IMR-90 (cell line): ENCODE measurements at regions not wholly inside any gene's neighbourhood (a gene's known extent, or its start where the extent isn't known, plus 50 kb on each side); places are given as distances from the start of the nearest gene placed in this dataset.

Source experiments
- ATAC-seq: fragments of 200-7000 bp; cut with Tn5 transposase; 2 replicates; pipeline ENCODE4 v1.9.1; 2020; ENCODE audit warnings: low read depth, mild to moderate bottlenecking, moderate library complexity
- BruUV-seq: library from RNA; stranded (reverse); fragments of 400-500 nt; replicated peaks from 2 replicates; lab custom pipeline; 2021; lab: Mats Ljungman, UMichigan
- CTCF ChIA-PET: fragments of 300-600 bp; formaldehyde crosslinking; extraction: SDS; loops from one replicate; lab custom pipeline; 2021; ENCODE audit warnings: antibody characterized with exemption; lab: Yijun Ruan, JAX
- POLR2A ChIA-PET: fragments of 300-600 bp; sonication (Branson Sonifier 250); formaldehyde crosslinking; loops from one replicate; lab custom pipeline; 2022; ENCODE audit warnings: antibody characterized with exemption; ENCODE audit not compliant: unreplicated experiment; lab: Charles Lee
- DNase-seq: peaks from one replicate; pipeline ENCODE4 v3.0.0; 2013
- H2AFZ ChIP-seq: replicated peaks from 2 replicates; pipeline ENCODE3; 2013; ENCODE audit warnings: low read length, mild to moderate bottlenecking; ENCODE audit not compliant: poor library complexity
- H2AK5ac ChIP-seq: 2 replicates; pipeline ENCODE4 v1.6.1; 2013; ENCODE audit warnings: low read depth, low read length, inconsistent platforms
- H2AK9ac ChIP-seq: replicated peaks from 2 replicates; pipeline ENCODE3; 2013; ENCODE audit warnings: mild to moderate bottlenecking, low read depth, low read length, moderate library complexity; ENCODE audit not compliant: poor library complexity
- H2BK120ac ChIP-seq: 2 replicates; pipeline ENCODE4 v1.6.1; 2013; ENCODE audit warnings: low read depth, low read length, inconsistent platforms
- H2BK15ac ChIP-seq: 3 replicates; pipeline ENCODE4 v1.6.1; 2013; ENCODE audit warnings: low read depth, low read length, inconsistent platforms
- H2BK20ac ChIP-seq: 2 replicates; pipeline ENCODE4 v1.6.1; 2013; ENCODE audit warnings: low read depth, mild to moderate bottlenecking, inconsistent platforms, low read length, moderate library complexity
- H2BK5ac ChIP-seq: 2 replicates; pipeline ENCODE4 v1.6.1; 2013; ENCODE audit warnings: mild to moderate bottlenecking, low read depth, low read length, inconsistent platforms; ENCODE audit not compliant: poor library complexity, severe bottlenecking
- H3K14ac ChIP-seq: replicated peaks from 2 replicates; pipeline ENCODE4 v1.6.1; 2013; ENCODE audit warnings: low read depth, low read length, inconsistent platforms
- H3K18ac ChIP-seq: 2 replicates; pipeline ENCODE4 v1.6.1; 2013; ENCODE audit warnings: low read depth, low read length, control low read depth
- H3K23ac ChIP-seq: 2 replicates; pipeline ENCODE4 v1.6.1; 2013; ENCODE audit warnings: low read depth, low read length, inconsistent platforms
- H3K27ac ChIP-seq: 2 replicates; pipeline ENCODE4 v1.5.1; 2013; ENCODE audit warnings: mild to moderate bottlenecking, control low read depth, low read length; ENCODE audit not compliant: insufficient read depth
- H3K27me3 ChIP-seq: 2 replicates; pipeline ENCODE4 v1.6.1; 2013; ENCODE audit warnings: low read length; ENCODE audit not compliant: control insufficient read depth, insufficient read depth
- H3K36me3 ChIP-seq: 2 replicates; pipeline ENCODE4 v1.6.1; 2013; ENCODE audit warnings: low read length, mixed read lengths; ENCODE audit not compliant: control insufficient read depth, insufficient read depth
- H3K4ac ChIP-seq: 2 replicates; pipeline ENCODE4 v1.6.1; 2013; ENCODE audit warnings: low read depth, low read length, inconsistent platforms
- H3K4me1 ChIP-seq: 2 replicates; pipeline ENCODE4 v1.6.1; 2013; ENCODE audit warnings: low read length, mixed read lengths; ENCODE audit not compliant: control insufficient read depth, insufficient read depth
- H3K4me2 ChIP-seq: 2 replicates; pipeline ENCODE4 v1.6.1; 2013; ENCODE audit warnings: low read depth, mild to moderate bottlenecking, control low read depth, low read length, moderate library complexity
- H3K4me3 ChIP-seq: 2 replicates; pipeline ENCODE4 v1.5.1; 2013; ENCODE audit warnings: low read depth, mild to moderate bottlenecking, control low read depth, low read length, moderate library complexity; ENCODE audit not compliant: insufficient read depth
- H3K56ac ChIP-seq: 2 replicates; pipeline ENCODE4 v1.6.1; 2013; ENCODE audit warnings: low read length, inconsistent platforms; ENCODE audit not compliant: insufficient read depth; ENCODE audit errors: extremely low read depth
- H3K79me1 ChIP-seq, 2 experiments: 2 replicates each; pipeline ENCODE4 v1.6.1; 2013; ENCODE audit warnings: low read length in 2 of 2, inconsistent platforms in 1 of 2, low read depth in 1 of 2
- H3K9ac ChIP-seq: 2 replicates; pipeline ENCODE4 v1.6.1; 2013; ENCODE audit warnings: low read depth, low read length, control low read depth
- H3K9me1 ChIP-seq: 2 replicates; pipeline ENCODE4 v1.6.1; 2013; ENCODE audit warnings: low read length, inconsistent platforms; ENCODE audit not compliant: insufficient read depth
- H3K9me3 ChIP-seq: 2 replicates; pipeline ENCODE4 v1.6.1; 2013; ENCODE audit warnings: low read length; ENCODE audit not compliant: control insufficient read depth, insufficient read depth
- H4K20me1 ChIP-seq: 2 replicates; pipeline ENCODE4 v1.6.1; 2013; ENCODE audit warnings: low read length, inconsistent platforms; ENCODE audit not compliant: insufficient read depth
- H4K5ac ChIP-seq: 2 replicates; pipeline ENCODE4 v1.6.1; 2013; ENCODE audit warnings: mild to moderate bottlenecking, low read depth, low read length, control low read depth
- H4K8ac ChIP-seq, 2 experiments: 2 replicates each; pipeline ENCODE4 v1.6.1; 2013; ENCODE audit warnings: low read depth in 2 of 2, low read length in 2 of 2, control low read depth in 1 of 2, inconsistent platforms in 1 of 2
- H4K91ac ChIP-seq: 2 replicates; pipeline ENCODE4 v1.6.1; 2013; ENCODE audit warnings: low read depth, low read length, inconsistent platforms; ENCODE audit not compliant: insufficient read depth
- MAFK ChIP-seq: IDR thresholded peaks from 2 replicates; pipeline ENCODE4 v1.6.1; 2012; ENCODE audit warnings: low read depth, low read length, improper control_type of control experiment
- NFE2L2 ChIP-seq: fragments of 150-350 bp; IDR thresholded peaks from 2 replicates; pipeline ENCODE4 v1.6.1; 2016; ENCODE audit warnings: low read depth, mild to moderate bottlenecking, low read length
- WGBS, 2 experiments: methylation state at CpG; one replicate each; pipeline versions ENCODE4 v1.1.5 to v1.1.7; 2013; ENCODE audit warnings: missing lambda C conversion rate in 2 of 2; ENCODE audit not compliant: insufficient read length in 1 of 2; ENCODE audit errors: extremely low coverage in 2 of 2; 5-methylcytosine and 5-hydroxymethylcytosine counted together
- dilution Hi-C: fragments of 300-500 bp; cut with HindIII; formaldehyde crosslinking; loops from one replicate; pipeline ENCODE4 v1.14.3; 2018; ENCODE audit warnings: low sequenced_read_pairs; ENCODE audit not compliant: unreplicated experiment
- in situ Hi-C: fragments of 300-500 bp; cut with MboI; formaldehyde crosslinking; loops from 3 replicates; pipeline ENCODE4 v1.14.3; 2019; ENCODE audit warnings: low sequenced_read_pairs, inconsistent platforms, mixed read lengths
- intact Hi-C: fragments of 100-400 bp; cut with micrococcal nuclease; formaldehyde crosslinking; loops from 2 replicates; pipeline ENCODE4 v1.10.0; 2022

DNA sequence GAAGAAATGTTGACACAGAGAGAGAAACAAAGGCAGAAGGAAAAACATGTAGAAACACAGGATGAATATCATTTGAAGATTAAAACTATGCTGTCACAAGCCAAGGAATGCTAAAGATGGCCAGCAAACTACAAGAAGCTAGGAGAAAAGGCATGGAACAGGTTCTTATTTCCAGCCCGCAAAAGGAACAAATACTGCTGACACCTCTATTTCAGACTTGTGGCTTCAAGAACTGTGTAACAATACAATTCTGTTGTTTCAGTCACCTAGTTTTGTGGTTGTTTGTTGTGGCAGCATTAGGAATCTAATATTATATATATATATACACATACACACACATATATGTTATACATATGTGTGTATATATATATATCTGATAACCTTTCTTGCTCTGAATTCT, 1543.9 kb downstream of the KCNT2 start:
- H3K36me3 ChIP-seq = no peaks in the 10 kb centered on the region
- ATAC-seq (no peak), DNase-seq (no peak)
- H3K56ac ChIP-seq = no peak overlapping the region
- no CpG with 5 or more reads among the region's 1 CpG for WGBS, 2 experiments
- H3K23ac ChIP-seq = no peak overlapping the region
- H2BK15ac ChIP-seq = no peak overlapping the region
- H3K9me1 ChIP-seq = no peaks in the 10 kb centered on the region
- no peak overlapping the region for H2BK5ac ChIP-seq
- H2AFZ ChIP-seq = no peak overlapping the region
- no peak overlapping the region for H3K4me2 ChIP-seq
- no peak overlapping the region for H2AK9ac ChIP-seq
- in situ Hi-C loops (no loop called here), intact Hi-C loops (no loop called here), dilution Hi-C loops (no loop called here)
- no peaks in the 10 kb centered on the region for H3K9me3 ChIP-seq
- no peak overlapping the region for H3K4ac ChIP-seq
- no peak overlapping the region for H4K8ac ChIP-seq
- ChIA-PET POLR2A (no interaction called here), CTCF (no interaction called here)
- no peak overlapping the region for H3K27ac ChIP-seq
- H3K27me3 ChIP-seq = no peaks in the 10 kb centered on the region
- no peaks in the 10 kb centered on the region for H3K79me1 ChIP-seq
- no peak overlapping the region for H3K14ac ChIP-seq
- BruUV-seq = no TSS peak
- H3K9ac ChIP-seq = no peak overlapping the region
- no peak overlapping the region for H3K18ac ChIP-seq
- TF ChIP-seq NFE2L2 = no peak
- TF ChIP-seq MAFK = peak; percentile 57
- no peak overlapping the region for H4K5ac ChIP-seq
- H3K4me1 ChIP-seq = no peaks in the 10 kb centered on the region
- no peak overlapping the region for H2BK120ac ChIP-seq
- no peaks in the 10 kb centered on the region for H4K20me1 ChIP-seq
- no peak overlapping the region for H4K91ac ChIP-seq
- H2AK5ac ChIP-seq = no peak overlapping the region
- H3K4me3 ChIP-seq = no peak overlapping the region
- H2BK20ac ChIP-seq = no peak overlapping the region
